GM06990 (cell line): ENCODE measurements at regions not wholly inside any gene's neighbourhood (a gene's known extent, or its start where the extent isn't known, plus 50 kb on each side); places are given as distances from the start of the nearest gene placed in this dataset.

ENCODE experiments used
- DNase-seq: peaks from one replicate; pipeline ENCODE4 v3.0.0-alpha.2; 2011; ENCODE audit not compliant: insufficient read length; ENCODE audit errors: extremely low read depth
- H3K27me3 ChIP-seq: replicated peaks from 2 replicates; pipeline ENCODE4 v1.6.0; 2011; ENCODE audit warnings: low read length; ENCODE audit not compliant: control insufficient read depth, insufficient read depth
- H3K36me3 ChIP-seq: 2 replicates; pipeline ENCODE4 v1.5.1; 2011; ENCODE audit warnings: low read length; ENCODE audit not compliant: control insufficient read depth, insufficient read depth
- H3K4me3 ChIP-seq: replicated peaks from 2 replicates; pipeline ENCODE4 v1.5.1; 2011; ENCODE audit warnings: low read depth, mild to moderate bottlenecking, control low read depth, low read length
- CTCF ChIP-seq: IDR thresholded peaks from 2 replicates; pipeline ENCODE4 v1.5.1; 2011; ENCODE audit warnings: low read length, control low read depth, mild to moderate bottlenecking, inconsistent platforms; ENCODE audit not compliant: insufficient read depth, poor library complexity, severe bottlenecking

- Histone ChIP-seq H3K36me3 (no peaks in the 10 kb centered on the region), H3K4me3 (no peak overlapping the region), H3K27me3 (no peaks in the 10 kb centered on the region)
- no peak for TF ChIP-seq CTCF
- DNase-seq: no peak
These were observed 173.5 kb upstream of the ZNF608 start for GRCh38 chr5:124919747-124920525.

DNA sequence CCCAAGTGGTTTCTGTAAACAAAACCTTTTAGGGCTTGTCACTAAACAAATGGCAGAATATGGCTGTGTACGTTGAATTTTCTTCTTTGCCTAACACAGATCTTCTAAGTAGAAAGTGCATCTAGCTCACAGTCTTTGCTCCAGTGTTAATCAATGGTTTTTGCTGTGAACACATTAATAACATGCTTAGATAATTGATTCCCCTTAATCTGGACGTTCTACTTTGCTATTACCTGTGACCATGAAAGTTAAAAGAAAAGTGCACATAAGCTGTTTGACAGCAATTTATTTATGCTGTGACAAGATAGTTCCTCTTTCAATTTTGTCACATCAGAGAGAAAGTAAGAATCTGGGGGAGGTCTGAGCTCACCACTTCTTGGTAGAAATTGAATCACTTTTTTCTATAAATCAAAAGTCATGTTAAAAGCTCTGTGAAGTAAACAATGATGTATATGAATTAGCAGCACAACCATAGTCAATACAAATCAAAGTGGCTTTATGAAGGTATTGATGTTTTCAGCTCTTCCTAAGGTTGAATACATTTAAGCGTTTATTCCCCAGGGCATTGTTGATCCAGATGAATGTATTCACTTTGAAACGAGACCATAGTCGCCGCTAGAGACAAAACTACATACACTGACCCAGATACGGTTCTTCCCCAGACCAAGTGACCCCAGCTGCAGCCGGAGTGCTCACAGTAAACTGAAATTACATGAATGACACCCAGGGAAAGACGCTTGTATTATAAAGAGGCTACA is 174.6 kb upstream of the ZNF608 start:
- TF ChIP-seq CTCF: no peak
- no peaks in the 10 kb centered on the region for H3K27me3 ChIP-seq
- peak; percentile 71 for DNase-seq
- H3K4me3 ChIP-seq: peak overlapping the region; percentile 42
- no peaks in the 10 kb centered on the region for H3K36me3 ChIP-seq

- no peaks in the 10 kb centered on the region for H3K36me3 ChIP-seq
- no peaks in the 10 kb centered on the region for H3K27me3 ChIP-seq
- H3K4me3 ChIP-seq: peak overlapping the region; percentile 42
- no peak for DNase-seq
- TF ChIP-seq CTCF: no peak
These were observed 175.3 kb upstream of the ZNF608 start for GRCh38 chr5:124921694-124922093.

DNA sequence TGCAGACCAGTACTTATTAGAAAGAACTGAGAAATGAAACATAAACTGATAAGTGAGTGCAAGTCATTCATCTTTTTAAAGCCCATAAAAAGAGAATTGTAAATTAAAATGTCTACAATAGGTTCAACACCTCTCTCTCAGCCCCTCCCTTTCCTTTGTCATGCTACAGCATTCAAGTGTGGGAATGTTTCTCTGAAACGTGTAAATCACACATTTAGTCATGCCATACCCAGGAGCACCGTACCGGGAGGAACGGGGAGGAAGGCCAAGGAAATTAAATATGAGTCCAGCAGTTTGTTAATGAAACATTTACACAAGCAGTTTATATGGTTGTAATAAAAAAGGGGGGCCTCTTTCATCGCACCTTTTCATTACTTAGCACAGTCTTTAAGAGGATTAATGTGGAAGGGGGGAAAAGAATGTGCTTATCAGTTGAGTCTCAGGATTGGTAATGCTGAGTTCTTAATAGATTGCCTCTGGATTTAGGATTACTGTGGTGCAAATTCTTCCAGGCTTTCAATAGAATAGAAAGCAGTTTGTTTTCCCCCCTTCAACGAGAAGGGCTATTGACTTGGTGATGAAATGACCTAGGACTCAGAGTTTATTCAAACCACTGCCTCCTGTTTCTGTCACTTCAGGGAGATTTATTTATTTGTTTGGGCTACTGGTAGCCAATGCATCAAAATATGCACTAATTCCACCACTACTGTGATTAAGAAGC is 176.0 kb upstream of the ZNF608 start:
- no peak for TF ChIP-seq CTCF
- no peaks in the 10 kb centered on the region for H3K27me3 ChIP-seq
- no peak for DNase-seq
- no peak overlapping the region for H3K4me3 ChIP-seq
- no peaks in the 10 kb centered on the region for H3K36me3 ChIP-seq

DNA sequence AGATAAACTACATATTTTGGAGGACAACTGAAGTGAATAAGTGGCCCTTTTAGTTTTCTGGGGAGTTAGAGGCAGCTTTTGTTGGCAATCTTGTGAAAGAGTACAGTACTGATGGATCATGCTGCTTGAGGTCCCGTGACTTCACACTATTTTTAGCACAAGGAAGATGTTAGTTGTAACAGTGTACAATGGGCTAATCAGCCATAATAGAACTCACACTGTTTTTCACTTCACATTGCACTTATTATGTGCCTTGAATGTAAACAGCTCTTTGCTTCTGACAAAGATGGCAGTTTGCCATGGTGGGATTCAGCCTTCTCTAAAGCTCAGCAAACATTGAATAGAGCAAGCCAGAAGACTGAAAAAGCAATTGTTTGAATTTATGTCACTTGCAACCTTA is 176.7 kb upstream of the ZNF608 start:
- no peaks in the 10 kb centered on the region for H3K27me3 ChIP-seq
- H3K4me3 ChIP-seq: no peak overlapping the region
- no peak for DNase-seq
- no peak for TF ChIP-seq CTCF
- no peaks in the 10 kb centered on the region for H3K36me3 ChIP-seq
